IPS-NIHi11 (cell line): ENCODE measurements at regions not wholly inside any gene's neighbourhood (a gene's known extent, or its start where the extent isn't known, plus 50 kb on each side); places are given as distances from the start of the nearest gene placed in this dataset.

Experiments used
- DNase-seq: peaks from one replicate; pipeline ENCODE4 v3.0.0; 2012; ENCODE audit warnings: mixed read lengths, low spot score

DNA sequence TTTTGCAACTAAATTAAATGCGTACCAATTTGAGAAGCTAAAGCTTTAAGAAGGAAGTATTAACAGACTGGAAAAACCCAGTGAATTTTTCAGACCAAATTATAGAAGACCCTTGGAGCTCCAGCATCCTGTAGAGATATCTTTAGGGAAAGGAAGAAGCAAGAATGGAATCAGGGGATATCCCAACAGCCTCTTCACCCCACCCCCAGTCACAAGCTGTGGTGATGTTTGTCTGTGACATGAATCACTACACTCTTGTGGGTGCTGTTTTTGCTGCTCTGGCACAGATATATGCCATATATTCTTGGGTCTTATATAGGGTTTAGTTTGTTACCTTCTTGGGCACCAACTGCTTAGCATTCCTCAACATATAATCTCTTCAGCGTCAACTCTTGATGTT, 78.5 kb upstream of the BCL6 start:
- DNase-seq = no peak

DNA sequence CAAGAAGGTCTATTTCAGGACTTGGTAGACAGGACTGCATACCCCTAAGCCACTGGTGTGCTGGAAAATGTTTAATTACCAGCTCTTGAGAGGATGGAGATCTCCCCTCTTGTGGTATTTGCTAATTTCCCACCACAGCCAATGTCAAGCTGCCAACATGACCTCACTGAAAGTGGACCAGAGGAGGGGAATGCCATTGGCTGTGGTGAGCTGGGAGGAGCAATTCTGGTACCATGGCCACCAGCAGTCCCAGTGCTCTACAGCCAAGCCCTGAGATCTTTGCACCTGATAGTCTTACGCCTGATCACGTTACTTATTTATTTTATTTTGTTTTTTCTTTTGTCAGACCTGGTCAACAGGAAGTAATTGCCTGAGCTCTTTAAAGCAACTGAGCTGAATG, 82.5 kb upstream of the BCL6 start:
- no peak for DNase-seq

DNA sequence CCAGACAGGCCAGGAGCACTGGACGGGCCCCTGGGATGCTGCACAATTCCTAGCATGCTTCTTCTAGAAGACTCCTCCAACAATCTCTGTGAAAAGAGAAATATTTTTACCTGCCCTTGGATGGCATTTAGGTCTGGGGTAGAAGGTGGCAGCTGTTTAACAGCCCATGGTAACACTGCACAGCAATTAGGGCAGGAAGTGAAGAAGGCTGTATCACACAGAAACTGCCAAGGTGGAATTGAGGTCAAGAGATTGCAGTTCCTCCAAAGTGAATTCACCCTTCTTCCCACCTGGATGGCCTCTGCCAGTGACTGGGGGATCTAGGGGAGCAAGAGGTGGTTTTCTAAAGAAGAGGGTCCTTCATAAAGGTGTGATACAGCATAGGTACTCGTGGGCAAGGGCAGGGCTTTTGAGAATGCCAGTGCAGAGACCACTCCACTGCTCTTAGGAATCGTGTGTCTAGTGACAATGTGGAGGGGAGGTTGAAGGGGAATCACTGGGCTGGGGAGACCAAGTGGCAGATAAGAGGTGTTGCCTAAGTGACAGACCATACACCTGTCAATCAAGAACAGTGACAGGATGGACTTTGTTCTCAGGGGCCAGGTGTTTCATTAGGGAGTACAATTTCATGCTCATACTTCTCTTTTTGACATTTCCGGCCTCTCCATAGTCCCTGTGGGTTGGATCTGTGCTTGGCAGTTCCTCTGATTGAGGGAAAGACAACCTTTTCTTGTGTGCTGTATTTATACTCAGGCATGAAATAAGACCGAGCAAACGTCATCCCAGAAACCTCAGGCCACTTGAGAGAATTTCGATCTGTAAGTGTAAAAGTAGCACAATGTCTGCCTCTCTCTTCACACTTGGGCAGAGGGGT, 83.5 kb upstream of the BCL6 start:
- DNase-seq = no peak

DNA sequence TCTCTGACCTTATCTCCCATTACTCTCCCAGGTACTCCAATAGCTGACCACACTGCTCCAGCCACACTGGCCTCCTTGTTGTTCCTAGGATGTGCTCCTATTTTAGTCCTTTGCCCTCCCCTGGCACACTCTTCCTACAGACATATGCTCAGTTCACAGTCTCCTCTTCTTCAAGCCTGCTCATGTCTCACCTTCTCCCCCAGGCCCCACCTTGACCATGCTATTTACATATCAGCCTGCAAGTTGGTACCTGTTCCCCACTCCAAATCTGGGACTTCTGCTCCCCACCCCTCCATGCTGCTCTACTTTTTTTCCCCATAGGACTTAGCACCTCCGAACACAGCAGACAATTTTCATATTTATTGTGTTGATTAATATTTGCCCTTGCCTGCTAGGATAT, 84.9 kb upstream of the BCL6 start:
- DNase-seq = no peak

DNA sequence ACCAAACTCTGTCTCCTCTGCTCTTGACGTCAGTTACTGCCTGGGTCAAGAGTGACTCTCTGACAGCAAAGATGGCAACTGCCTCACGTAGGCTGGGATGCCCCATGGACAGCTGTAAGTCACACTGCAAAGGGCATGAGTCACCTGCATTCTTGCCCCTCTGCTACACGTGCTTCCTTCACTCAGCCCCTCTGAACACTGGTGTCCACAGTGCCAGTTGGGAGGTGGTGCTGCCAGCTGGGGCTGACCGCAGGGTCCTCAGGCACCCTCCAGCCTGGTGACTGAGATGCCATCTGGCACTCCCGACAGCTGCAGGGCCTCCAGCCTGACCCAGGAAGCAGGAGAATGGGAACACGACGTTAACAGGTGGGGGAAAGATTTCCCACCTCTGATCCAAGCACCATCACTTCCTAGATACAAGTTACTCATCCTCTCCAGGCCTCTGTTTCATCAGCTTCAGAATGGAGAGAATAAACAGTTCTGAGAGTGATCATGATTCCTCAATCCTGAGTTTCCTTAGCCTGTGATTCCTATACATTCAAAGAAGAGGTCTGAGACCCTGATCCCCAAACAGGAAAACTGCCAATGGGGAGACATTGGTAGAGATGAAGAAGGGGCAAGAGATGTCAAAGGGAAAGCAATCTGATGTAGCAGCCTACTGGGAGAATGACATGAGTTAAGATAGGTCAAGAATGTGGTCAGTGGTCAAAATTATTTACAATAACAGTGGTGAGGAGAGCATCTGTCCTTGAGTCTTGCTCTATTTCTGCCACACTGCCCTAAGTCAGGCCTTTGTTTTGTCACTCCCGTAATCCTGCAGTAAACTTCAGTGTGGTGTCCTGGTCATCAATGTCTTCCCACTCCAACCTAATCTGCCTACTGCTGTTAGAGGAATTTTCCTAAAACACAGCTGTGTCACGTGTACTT, 86.1 kb upstream of the BCL6 start:
- DNase-seq = no peak

DNA sequence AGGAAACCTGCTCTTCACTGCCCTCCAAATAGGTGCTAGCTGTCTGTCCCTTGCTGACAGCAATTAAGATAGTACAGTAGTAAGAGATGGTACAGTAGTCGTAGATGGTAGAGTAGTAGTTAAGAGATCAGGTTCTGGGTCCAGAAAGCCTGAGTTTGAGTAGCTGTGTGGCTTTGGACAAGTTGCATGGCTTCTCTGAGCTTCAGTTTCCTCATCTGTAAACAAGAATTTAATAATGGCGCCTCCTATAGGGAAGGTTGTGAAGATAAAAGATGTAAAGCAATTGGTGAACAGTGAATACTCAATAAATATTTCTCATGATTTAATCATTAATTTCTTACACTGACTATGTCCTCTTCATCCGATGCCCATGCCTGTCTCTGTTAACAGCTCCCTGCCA, 86.9 kb upstream of the BCL6 start:
- DNase-seq = no peak

DNA sequence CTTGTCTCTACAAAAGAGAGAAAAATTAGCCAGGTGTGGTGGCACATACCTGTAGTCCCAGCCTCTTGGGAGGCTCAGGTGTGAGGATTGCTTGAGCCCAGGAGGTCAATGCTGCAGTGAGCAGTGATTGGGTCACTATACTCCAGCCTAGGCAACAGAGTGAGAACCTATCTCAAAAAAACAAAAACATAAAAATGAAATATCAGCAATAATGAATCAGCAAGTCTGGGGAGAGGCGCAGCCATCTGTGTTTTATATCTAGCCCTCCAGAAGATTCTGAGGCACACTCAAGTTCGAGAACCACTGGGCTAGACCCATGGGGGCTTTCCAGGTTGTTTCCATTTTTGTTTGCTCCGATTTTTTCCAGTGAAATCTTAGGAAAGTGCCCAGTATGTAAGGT, 88.1 kb upstream of the BCL6 start:
- DNase-seq = no peak

DNA sequence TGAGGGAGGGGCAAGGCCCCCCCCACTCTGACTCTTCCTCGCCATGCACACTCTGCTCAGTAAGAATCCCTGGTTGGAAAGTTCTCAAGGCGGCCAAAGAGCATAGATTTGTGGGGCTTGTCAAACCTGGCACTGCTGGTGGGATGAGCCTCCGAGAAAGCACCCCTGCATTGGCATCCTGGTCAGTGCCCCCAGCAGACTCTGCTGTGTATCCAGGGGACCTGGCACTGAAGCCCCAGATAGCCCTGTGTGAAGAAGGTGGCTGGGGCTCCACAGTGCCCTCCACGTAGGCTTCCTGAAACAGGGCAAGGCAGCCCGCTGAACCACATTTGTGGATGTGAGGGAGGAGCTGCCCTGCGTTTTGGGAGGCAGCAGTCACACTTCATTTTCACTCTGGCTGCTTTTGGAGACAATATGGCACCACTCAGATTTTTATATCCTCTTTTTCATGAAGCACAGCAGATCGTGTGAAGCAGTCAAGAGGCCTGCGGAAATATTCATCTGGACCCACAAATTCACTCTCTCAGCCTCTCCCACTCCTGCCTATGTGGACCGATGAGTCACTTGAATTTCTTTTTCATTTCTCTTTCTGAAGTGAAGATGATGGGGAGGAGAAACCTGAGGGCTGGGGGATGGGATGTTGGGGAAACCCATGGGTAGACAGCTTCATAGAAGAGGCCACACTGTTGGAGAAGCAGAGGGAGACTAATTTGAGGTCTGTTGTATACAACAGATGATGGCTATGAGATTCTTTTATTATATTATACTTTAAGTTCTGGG, 88.7 kb upstream of the BCL6 start:
- no peak for DNase-seq

DNA sequence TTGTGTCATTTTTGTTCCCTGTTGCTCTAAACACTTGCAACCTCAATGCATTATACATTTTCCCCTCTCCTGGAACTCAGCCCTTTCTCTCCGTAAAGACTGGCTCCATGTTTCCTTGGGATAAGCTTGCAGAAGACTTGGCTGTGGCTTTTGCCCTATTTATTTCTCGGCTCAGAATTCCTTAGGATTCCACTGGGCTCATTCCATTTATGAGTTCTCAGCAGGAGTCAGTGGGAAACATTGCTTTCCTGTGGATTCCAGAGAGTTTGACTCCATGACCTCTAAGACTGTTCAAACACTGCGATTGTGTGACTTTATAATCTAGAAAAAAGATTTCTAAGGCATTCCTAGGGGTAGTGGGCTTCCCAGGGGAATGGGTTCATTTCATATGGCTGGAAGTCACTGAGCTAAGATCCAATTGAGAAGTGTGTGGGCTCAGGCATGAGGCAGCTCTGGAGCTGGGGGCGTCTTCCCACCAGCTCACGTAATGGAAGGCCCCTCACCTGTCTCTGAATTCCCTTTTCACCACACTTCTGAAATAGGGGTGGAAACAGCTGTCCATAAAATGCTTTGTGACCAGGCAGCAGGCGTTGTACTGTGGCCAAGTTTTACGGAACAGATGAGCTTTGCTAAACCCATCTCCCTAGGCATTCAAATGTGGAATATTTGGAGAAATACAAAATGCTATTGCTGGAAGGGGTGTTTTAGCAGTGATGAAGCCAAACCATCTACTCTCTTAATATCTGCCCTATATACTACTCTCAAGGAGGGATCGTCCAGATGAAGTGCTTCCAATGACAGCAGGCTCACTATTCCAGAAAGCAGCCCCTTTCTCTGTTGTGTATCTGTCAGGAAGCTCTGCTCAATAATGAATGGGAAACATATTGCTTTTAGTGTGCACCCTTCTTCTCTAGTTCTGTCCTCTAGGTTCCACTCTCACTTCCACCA, 91.8 kb upstream of the BCL6 start:
- DNase-seq = no peak

DNA sequence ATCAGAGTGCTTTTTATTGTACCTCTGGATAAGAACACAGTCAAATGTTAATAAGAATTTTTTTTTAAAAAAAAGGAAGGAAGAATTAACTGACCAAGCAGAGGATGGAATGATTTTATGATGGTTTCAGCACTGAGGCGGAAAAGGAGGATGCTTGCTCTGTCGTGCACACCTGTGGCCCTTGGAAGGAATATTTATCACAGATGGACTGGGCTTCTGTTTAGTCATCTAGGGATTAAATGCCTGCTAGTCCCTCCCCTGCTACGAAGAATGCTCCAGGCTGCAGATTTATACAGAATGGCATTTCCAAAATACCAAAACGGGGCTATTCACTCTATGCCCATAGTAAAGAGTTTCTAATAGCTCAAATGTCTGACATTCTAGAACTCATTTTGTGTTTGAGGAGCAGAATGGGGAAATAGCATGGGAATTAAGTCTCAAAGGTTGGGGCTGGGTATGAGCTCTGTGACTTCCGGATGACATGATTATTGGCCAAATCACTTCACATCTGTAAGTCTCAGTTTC, 92.8 kb upstream of the BCL6 start:
- no peak for DNase-seq

DNA sequence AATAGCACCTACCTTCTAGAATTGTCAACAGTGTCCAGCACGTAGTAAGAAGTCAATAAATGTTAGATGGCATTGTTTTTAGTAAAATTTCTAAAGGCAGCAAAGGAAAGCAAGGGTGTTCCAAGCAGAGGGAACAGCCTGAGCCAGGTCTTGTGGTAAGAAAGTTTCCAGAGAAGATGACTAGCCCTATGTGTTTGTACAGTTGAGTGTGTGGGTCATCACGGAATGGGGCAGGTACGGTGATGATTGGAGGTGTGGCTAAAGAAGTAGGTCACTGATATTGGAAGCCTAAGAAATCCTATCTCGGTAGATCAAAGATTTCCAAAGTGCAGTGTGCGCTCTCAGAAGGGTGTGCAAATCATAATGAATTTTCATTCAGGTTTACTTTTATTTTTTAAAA, 94.2 kb upstream of the BCL6 start:
- DNase-seq = no peak

DNA sequence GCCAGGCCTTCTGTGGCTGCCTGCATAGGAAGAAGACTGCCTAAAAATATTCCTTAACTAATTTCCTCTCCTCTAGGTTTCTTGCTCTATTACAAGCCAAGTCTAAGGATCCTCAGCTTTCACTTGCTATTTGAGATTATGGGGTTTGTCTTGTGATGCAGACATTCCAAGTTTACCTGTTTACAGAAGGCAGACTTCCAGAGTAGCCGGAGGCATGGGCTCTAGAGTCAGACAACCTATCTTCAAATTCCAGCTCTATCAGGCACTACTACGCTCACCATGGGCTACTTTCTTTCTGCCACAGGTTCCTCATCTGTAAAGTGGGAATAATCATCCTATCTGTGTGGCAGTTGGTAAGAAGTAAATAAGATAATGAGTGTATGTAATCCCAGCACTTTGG, 95.6 kb upstream of the BCL6 start:
- DNase-seq = no peak

DNA sequence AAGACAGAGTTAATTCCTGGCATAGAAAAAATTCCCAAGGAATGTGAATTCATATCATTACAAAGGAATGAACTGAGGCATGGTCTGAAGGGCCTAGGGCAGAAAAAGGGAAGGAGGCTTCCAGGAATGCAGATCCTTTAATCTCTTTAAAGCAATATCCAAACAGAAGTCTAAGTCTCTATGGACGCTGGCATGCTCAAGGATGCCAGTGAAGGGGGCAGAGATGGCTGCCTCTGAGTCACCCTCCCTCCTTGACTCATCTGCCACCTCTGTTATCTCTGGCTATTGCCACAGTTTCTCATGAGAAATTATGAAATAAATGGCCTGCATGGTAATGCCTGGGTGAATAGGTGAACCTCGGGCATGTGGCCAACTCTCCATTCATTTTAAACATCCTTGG, 96.3 kb upstream of the BCL6 start:
- no peak for DNase-seq

DNA sequence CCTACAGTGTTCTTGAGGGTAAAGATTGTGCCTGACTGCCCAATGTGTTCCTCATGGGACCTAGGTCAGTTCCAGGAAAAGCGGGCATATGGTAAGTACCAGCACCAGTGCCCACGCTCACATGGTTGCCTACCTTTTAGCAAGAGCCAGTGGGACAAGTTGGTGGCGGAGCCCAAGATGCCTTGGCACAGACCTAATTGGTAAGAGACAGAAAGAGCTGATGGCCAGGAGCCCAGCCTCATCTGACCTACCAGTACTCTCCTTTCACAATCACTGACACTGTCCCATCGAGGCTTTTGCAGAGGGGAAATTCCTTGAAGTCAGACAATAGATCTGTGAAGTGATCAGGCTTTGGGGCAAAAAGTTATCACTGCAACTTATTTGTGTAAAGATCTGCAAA, 98.4 kb upstream of the BCL6 start:
- no peak for DNase-seq

DNA sequence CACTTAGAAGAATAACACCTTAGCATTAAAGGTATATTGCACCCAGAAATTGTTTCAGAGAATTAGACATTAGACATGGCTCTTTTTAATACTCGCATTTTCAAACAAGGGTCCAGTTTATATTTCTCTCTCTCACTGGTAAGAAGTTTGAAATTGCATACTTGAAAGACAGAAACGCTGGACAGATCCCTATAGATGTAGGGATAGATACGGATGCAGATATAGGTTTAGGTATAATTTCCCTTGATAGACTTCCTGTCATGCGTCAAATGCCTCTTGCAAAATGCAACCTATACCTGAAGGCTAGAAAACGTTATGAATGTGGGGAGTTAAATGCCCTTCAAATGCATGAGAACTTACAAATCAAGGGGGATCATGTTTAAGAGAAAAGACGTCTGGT, 99.4 kb upstream of the BCL6 start:
- no peak for DNase-seq

DNA sequence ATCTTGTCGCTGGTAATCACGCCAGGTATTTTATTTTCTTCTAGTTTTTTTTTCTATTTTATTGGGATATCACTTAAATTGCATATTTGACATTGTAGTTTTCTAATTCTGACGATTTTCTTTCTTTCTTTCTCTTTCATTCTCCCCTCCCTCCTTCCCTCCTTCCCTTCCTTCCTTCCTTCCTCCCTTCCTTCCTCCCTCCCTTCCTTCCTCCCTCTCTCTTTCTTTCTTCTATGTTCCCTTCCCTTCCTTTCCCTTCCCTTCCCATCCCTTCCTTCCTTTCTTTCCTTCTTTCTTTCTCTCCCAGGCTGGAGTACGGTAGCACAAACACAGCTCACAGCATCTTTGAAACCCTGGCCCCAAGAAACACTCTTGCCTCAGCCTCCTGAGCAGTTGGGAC, 100.6 kb upstream of the BCL6 start:
- no peak for DNase-seq

DNA sequence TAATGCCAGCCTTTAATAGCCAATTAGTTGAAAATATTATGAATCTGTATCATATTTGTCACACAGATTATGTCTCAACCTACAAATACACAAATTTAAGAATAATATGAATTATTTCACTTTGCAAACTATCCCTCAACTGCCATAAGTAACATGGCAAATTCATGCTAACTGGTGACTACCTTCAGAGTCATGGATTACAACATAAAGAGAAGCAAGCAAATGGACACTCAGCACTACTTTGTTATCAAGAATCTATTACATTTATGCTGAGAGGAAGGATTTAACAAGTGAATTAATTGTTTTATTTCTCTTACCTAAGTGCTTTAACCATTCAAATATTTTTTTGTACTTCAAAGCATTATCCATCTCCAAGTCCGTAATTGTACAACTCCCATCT, 103.1 kb upstream of the BCL6 start:
- DNase-seq = no peak

DNA sequence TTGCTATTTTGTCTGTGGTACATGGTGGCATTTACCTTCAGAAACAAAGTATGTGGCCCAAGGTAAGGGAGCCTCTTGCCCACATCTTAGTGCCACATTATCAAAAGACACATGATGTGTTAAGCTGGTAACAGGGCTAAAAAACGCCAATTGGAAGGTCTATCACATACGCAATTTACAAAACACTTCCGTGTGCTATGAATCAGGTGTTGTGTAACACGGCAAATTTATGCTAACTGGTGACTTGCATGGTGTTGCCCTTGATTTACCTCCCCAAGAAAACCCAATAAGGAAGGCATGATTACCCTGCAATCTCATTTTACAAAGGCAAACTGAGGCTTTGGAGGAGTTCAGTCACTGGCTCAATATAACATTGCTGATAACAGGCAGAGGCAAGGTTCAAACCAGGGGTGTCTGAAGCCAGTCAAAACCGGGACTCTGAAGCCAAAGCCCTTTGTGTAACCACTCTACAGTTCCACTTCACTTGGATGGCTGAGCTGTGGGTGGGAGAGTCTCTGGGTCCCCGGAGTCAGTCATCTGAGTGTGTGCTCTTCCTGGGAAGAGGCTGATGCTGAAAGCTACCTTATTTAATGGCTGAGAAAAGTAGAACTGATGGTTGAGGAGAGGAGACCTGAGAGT, 103.9 kb upstream of the BCL6 start:
- no peak for DNase-seq

DNA sequence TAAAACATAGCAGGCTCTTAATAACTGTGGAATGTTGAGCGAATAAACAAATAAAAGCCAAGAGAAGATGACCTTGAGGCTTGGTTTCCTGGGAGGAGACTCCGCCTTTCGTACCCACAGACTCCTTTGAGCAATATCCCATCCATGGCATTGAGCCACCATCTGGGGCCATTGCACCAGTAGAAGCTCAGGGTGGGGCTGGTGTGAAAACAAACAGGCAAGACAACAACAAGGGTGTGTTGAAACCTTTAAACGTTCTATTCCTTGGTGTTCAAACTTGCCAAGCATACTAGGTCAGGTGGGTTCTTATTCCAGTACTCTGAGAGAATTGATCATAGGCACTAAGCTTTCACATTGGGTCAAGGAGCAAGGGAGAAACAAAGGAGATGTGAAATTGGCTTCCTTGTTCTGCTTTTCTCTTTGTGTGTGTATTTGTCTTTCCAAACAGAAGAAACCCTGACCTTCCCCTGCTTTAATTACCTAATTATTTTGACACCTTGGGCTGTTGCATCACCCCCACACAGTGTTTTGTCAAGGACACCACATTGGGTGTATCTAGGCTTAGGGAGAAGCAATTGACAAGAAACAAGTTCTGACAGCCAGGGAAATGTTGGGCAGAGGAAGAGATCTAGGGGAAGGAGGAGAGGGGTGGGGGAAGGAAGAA, 105.1 kb upstream of the BCL6 start:
- DNase-seq = no peak
